ENCODE measurements at regions not wholly inside any gene's neighbourhood (a gene's known extent, or its start where the extent isn't known, plus 50 kb on each side); places are given as distances from the start of the nearest gene placed in this dataset.

DNA sequence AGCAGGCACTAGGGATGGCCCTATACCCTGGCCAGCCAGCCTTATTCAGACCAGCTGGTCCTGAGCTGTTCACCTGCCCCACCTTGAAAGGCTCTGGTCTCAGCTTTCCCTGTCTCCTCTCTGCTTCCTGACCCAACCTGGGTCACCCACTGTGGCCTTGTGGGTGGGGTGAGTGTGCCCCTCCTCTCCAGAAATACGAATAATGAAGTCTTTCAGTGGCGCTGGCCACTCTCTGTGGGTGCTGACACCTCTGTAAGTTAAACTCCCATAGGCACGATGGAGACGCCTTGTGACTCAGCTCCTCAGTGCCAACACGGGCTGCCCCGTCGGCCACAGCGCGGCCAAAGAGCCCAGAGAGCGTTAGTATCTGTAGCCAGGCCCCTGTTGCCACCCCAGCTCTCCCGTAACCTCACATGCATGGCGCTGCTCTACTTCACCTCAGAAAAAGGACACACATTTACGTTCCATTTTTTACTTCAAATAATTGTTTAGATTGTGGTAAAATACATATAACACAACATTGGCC, 74.6 kb upstream of the SEPTIN5 start:
- Histone ChIP-seq H2AK5ac (ENCODE audit: insufficient read length, low read length) (no peak overlapping the region), H2BK120ac (ENCODE audit: low read depth, low read length, poor library complexity, severe bottlenecking) (no peak overlapping the region), H3K23me2 (ENCODE audit: insufficient read length, low read depth, low read length, poor library complexity, severe bottlenecking) (no peaks in the 10 kb centered on the region), H3K56ac (ENCODE audit: insufficient read length, low read depth, low read length) (no peak overlapping the region), H3T11ph (ENCODE audit: low read length) (no peak overlapping the region), H3K14ac (ENCODE audit: insufficient read depth, low read length) (no peak overlapping the region), H2BK12ac (ENCODE audit: insufficient read length, low read depth, low read length) (no peak overlapping the region), H2BK15ac (ENCODE audit: low read depth, low read length) (no peak overlapping the region), H2BK20ac (ENCODE audit: low read depth, low read length, poor library complexity, severe bottlenecking) (no peak overlapping the region), H3K79me1 (ENCODE audit: insufficient read depth, low read depth, low read length, poor library complexity, severe bottlenecking) (no peaks in the 10 kb centered on the region), H3K27me3 (ENCODE audit: insufficient read depth, low read length) (no peaks in the 10 kb centered on the region; the same call in 1 of the 2 replicates), H3K4me2 (ENCODE audit: insufficient read depth, insufficient read length, low read length) (no peak overlapping the region), H3K23ac (ENCODE audit: insufficient read length, low read depth, low read length) (no peak overlapping the region), H4K91ac (ENCODE audit: insufficient read length, low read depth, low read length) (no peak overlapping the region), H3K18ac (ENCODE audit: insufficient read length, low read depth, low read length) (no peak overlapping the region), H4K5ac (ENCODE audit: insufficient read length, low read depth, low read length) (no peak overlapping the region), H4K8ac (replicated peaks; ENCODE audit: insufficient read length, low read depth, low read length) (no peak overlapping the region), H3K4me1 (ENCODE audit: insufficient read depth, low read length) (no peaks in the 10 kb centered on the region), H3K4ac (ENCODE audit: low read depth, low read length) (no peak overlapping the region), H3K27ac (ENCODE audit: insufficient read length, low read depth, low read length) (no peak overlapping the region), H3K9ac (ENCODE audit: extremely low read depth, insufficient read length, low read length) (no peak overlapping the region), H3K9me3 (ENCODE audit: control insufficient read depth, low read depth, low read length) (no peaks in the 10 kb centered on the region), H3K79me2 (ENCODE audit: insufficient read depth, low read length) (no peaks in the 10 kb centered on the region), H2BK5ac (ENCODE audit: insufficient read length, low read length) (no peak overlapping the region), H2AFZ (ENCODE audit: low read length) (no peak overlapping the region), H4K20me1 (ENCODE audit: control insufficient read depth, insufficient read depth, insufficient read length) (no peaks in the 10 kb centered on the region)
- H3K36me3 Mint-ChIP-seq (ENCODE audit: insufficient read depth in 1 of 3, low read depth in 3 of 3) = no peaks in the 10 kb centered on the region
- H3K4me3 Mint-ChIP-seq = no peak overlapping the region
- WGBS (ENCODE audit: extremely low coverage, insufficient read length, low lambda C conversion rate) = no CpG with 5 or more reads among the region's 13 CpGs
- peak; percentile 26 for DNase-seq
- no peak overlapping the region for H3K27ac Mint-ChIP-seq
- TF ChIP-seq, protein P1, sequence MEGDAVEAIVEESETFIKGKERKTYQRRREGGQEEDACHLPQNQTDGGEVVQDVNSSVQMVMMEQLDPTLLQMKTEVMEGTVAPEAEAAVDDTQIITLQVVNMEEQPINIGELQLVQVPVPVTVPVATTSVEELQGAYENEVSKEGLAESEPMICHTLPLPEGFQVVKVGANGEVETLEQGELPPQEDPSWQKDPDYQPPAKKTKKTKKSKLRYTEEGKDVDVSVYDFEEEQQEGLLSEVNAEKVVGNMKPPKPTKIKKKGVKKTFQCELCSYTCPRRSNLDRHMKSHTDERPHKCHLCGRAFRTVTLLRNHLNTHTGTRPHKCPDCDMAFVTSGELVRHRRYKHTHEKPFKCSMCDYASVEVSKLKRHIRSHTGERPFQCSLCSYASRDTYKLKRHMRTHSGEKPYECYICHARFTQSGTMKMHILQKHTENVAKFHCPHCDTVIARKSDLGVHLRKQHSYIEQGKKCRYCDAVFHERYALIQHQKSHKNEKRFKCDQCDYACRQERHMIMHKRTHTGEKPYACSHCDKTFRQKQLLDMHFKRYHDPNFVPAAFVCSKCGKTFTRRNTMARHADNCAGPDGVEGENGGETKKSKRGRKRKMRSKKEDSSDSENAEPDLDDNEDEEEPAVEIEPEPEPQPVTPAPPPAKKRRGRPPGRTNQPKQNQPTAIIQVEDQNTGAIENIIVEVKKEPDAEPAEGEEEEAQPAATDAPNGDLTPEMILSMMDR (conservative IDR thresholded peaks at IDR 0.05) = no peak
- H3K4me1 Mint-ChIP-seq = peaks cover 8 to 10% of the 10 kb centered on the region in 2 experiments
- H3K9me3 Mint-ChIP-seq = no peaks in the 10 kb centered on the region; a peak in 1 of 5 replicates
- peaks cover 22% of the 10 kb centered on the region for H3K27me3 Mint-ChIP-seq (ENCODE audit: low read depth)

All from H9 (cell line).